AG04450 (cell line): ENCODE measurements at regions not wholly inside any gene's neighbourhood (a gene's known extent, or its start where the extent isn't known, plus 50 kb on each side); places are given as distances from the start of the nearest gene placed in this dataset.

Source experiments
- CTCF ChIA-PET: fragments of 300-600, 350-600 bp; formaldehyde crosslinking; extraction: SDS; loops from one replicate; lab custom pipeline; 2022; ENCODE audit warnings: antibody characterized with exemption, inconsistent platforms; lab: Charles Lee
- POLR2A ChIA-PET: fragments of 350-600 bp; formaldehyde crosslinking; extraction: SDS; loops from one replicate; lab custom pipeline; 2021; ENCODE audit warnings: antibody characterized with exemption, inconsistent platforms; lab: Yijun Ruan, JAX
- DNase-seq: peaks from one replicate; pipeline ENCODE4 v3.0.0-alpha.2; 2011; ENCODE audit warnings: low read depth, low spot score
- H3K27ac ChIP-seq: one replicate; pipeline ENCODE4 v1.5.1; 2012; ENCODE audit warnings: low read depth, low read length, control low read depth
- H3K27me3 ChIP-seq: one replicate; pipeline ENCODE4 v1.6.0; 2012; ENCODE audit warnings: low read length; ENCODE audit not compliant: control insufficient read depth, insufficient read depth
- H3K4me3 ChIP-seq: 2 replicates; pipeline ENCODE4 v1.5.1; 2011; ENCODE audit warnings: mild to moderate bottlenecking, low read depth, low read length, control low read depth
- H3K9me3 ChIP-seq: 2 replicates; pipeline ENCODE4 v1.5.1; 2012; ENCODE audit warnings: low read length; ENCODE audit not compliant: control insufficient read depth, insufficient read depth
- CTCF ChIP-seq: IDR thresholded peaks from 2 replicates; pipeline ENCODE4 v1.5.1; 2011; ENCODE audit warnings: low read depth, low read length, control low read depth, inconsistent platforms

GRCh38 chr5:61822584-61822983, 483.4 kb upstream of the KIF2A start:
- Histone ChIP-seq H3K27ac (no peak overlapping the region), H3K27me3 (no peaks in the 10 kb centered on the region), H3K4me3 (no peak overlapping the region), H3K9me3 (no peaks in the 10 kb centered on the region)
- CTCF ChIA-PET, result interaction anchor here (1.1 kb wide), 1 partner anchor 11 kb away, joined by 8 read pairs; no protein-coding TSS in a partner anchor
- no peak for TF ChIP-seq CTCF
- POLR2A ChIA-PET, result no interaction called here
- no peak for DNase-seq

- no peak overlapping the region for H3K27ac ChIP-seq
- no peak for DNase-seq
- H3K9me3 ChIP-seq, result no peaks in the 10 kb centered on the region
- ChIA-PET POLR2A (no interaction called here), CTCF (no interaction called here)
- H3K4me3 ChIP-seq, result no peak overlapping the region
- H3K27me3 ChIP-seq, result no peaks in the 10 kb centered on the region
- TF ChIP-seq CTCF, result no peak
Observed at GRCh38 chr5:61823065-61823464, 482.9 kb upstream of the KIF2A start.

- Histone ChIP-seq H3K4me3 (no peak overlapping the region), H3K9me3 (no peaks in the 10 kb centered on the region), H3K27ac (no peak overlapping the region), H3K27me3 (no peaks in the 10 kb centered on the region)
- POLR2A ChIA-PET, result no interaction called here
- DNase-seq, result no peak
- no peak for TF ChIP-seq CTCF
- CTCF ChIA-PET, result no interaction called here
Observed at GRCh38 chr5:61823781-61824180, 482.2 kb upstream of the KIF2A start.

GRCh38 chr5:61824396-61824795, 481.6 kb upstream of the KIF2A start:
- no peak for TF ChIP-seq CTCF
- no peaks in the 10 kb centered on the region for H3K27me3 ChIP-seq
- DNase-seq, result no peak
- no peaks in the 10 kb centered on the region for H3K9me3 ChIP-seq
- no peak overlapping the region for H3K27ac ChIP-seq
- ChIA-PET POLR2A (no interaction called here), CTCF (interaction anchor here (1.3 kb wide), 1 partner anchor 866 kb away, joined by 4 read pairs; no protein-coding TSS in a partner anchor)
- H3K4me3 ChIP-seq, result no peak overlapping the region

GRCh38 chr5:61827445-61827975, 478.5 kb upstream of the KIF2A start:
- no peak for DNase-seq
- ChIA-PET CTCF (no interaction called here), POLR2A (no interaction called here)
- no peak overlapping the region for H3K4me3 ChIP-seq
- no peaks in the 10 kb centered on the region for H3K27me3 ChIP-seq
- TF ChIP-seq CTCF, result no peak
- no peak overlapping the region for H3K27ac ChIP-seq
- H3K9me3 ChIP-seq, result no peaks in the 10 kb centered on the region
